ENCODE measurements at regions not wholly inside any gene's neighbourhood (a gene's known extent, or its start where the extent isn't known, plus 50 kb on each side); places are given as distances from the start of the nearest gene placed in this dataset.

- TF ChIP-seq JUND (IDR thresholded peaks at IDR 0.05; ENCODE audit: low read depth), result no peak
- no peak for DNase-seq (ENCODE audit: low read depth in 1 of 2, low spot score in 1 of 2)
- in situ Hi-C loops (cut with HindIII; ENCODE audit: low pct_unique_long_range_greater_than_20kb, low sequenced_read_pairs), result no loop called here
Measured at GRCh38 chr15:100714034-100714748, 111.8 kb downstream of the ASB7 start.

GRCh38 chr15:100714749-100715342 lies 112.5 kb downstream of the ASB7 start:
- in situ Hi-C loops (cut with HindIII; ENCODE audit: low pct_unique_long_range_greater_than_20kb, low sequenced_read_pairs), result no loop called here
- no peak for DNase-seq (ENCODE audit: low read depth in 1 of 2, low spot score in 1 of 2)
- TF ChIP-seq JUND (IDR thresholded peaks at IDR 0.05; ENCODE audit: low read depth), result no peak

- in situ Hi-C loops (cut with HindIII; ENCODE audit: low pct_unique_long_range_greater_than_20kb, low sequenced_read_pairs), result no loop called here
- DNase-seq (ENCODE audit: low read depth in 1 of 2, low spot score in 1 of 2), result no peak
Measured at GRCh38 chr15:100715571-100716455, 113.4 kb downstream of the ASB7 start.

GRCh38 chr15:100716456-100717085 lies 114.2 kb downstream of the ASB7 start:
- TF ChIP-seq JUND (IDR thresholded peaks at IDR 0.05; ENCODE audit: low read depth), result no peak
- DNase-seq (ENCODE audit: low read depth in 1 of 2, low spot score in 1 of 2), result no peak
- in situ Hi-C loops (cut with HindIII; ENCODE audit: low pct_unique_long_range_greater_than_20kb, low sequenced_read_pairs), result no loop called here

More at GRCh38 chr15:100715571-100716455, 113.4 kb downstream of the ASB7 start:
- no peak for TF ChIP-seq JUND (IDR thresholded peaks at IDR 0.05; ENCODE audit: low read depth)

GRCh38 chr15:100717596-100717995 lies 115.2 kb downstream of the ASB7 start:
- in situ Hi-C loops (cut with HindIII; ENCODE audit: low pct_unique_long_range_greater_than_20kb, low sequenced_read_pairs), result no loop called here
- TF ChIP-seq JUND (IDR thresholded peaks at IDR 0.05; ENCODE audit: low read depth), result no peak
- DNase-seq (ENCODE audit: low read depth in 1 of 2, low spot score in 1 of 2), result no peak

GRCh38 chr15:100718075-100718980 lies 115.9 kb downstream of the ASB7 start:
- in situ Hi-C loops (cut with HindIII; ENCODE audit: low pct_unique_long_range_greater_than_20kb, low sequenced_read_pairs), result no loop called here
- TF ChIP-seq JUND (IDR thresholded peaks at IDR 0.05; ENCODE audit: low read depth), result no peak
- no peak for DNase-seq (ENCODE audit: low read depth in 1 of 2, low spot score in 1 of 2)

- TF ChIP-seq JUND (IDR thresholded peaks at IDR 0.05; ENCODE audit: low read depth), result no peak
- no peak for DNase-seq (ENCODE audit: low read depth in 1 of 2, low spot score in 1 of 2)
- in situ Hi-C loops (cut with HindIII; ENCODE audit: low pct_unique_long_range_greater_than_20kb, low sequenced_read_pairs), result no loop called here
Measured at GRCh38 chr15:100720406-100720967, 118.1 kb downstream of the ASB7 start.

- peak; percentile 41 to 90 for DNase-seq (ENCODE audit: low read depth in 1 of 2, low spot score in 1 of 2)
- peak; percentile 92; the same call in 1 of the 2 replicates for TF ChIP-seq JUND (IDR thresholded peaks at IDR 0.05; ENCODE audit: low read depth)
- in situ Hi-C loops (cut with HindIII; ENCODE audit: low pct_unique_long_range_greater_than_20kb, low sequenced_read_pairs), result no loop called here
Measured at GRCh38 chr15:100721758-100722550, 119.6 kb downstream of the ASB7 start.

GRCh38 chr15:100722551-100723314 lies 120.3 kb downstream of the ASB7 start:
- in situ Hi-C loops (cut with HindIII; ENCODE audit: low pct_unique_long_range_greater_than_20kb, low sequenced_read_pairs), result no loop called here
- no peak for DNase-seq (ENCODE audit: low read depth in 1 of 2, low spot score in 1 of 2)
- TF ChIP-seq JUND (IDR thresholded peaks at IDR 0.05; ENCODE audit: low read depth), result no peak

- no peak for DNase-seq (ENCODE audit: low read depth in 1 of 2, low spot score in 1 of 2)
- in situ Hi-C loops (cut with HindIII; ENCODE audit: low pct_unique_long_range_greater_than_20kb, low sequenced_read_pairs), result no loop called here
- no peak; the same call in 1 of the 2 replicates for TF ChIP-seq JUND (IDR thresholded peaks at IDR 0.05; ENCODE audit: low read depth)
Measured at GRCh38 chr15:100723315-100723801, 121.0 kb downstream of the ASB7 start.

Measured in T47D (cell line).